Ovary (tissue), 7 donors: ENCODE measurements at regions not wholly inside any gene's neighbourhood (a gene's known extent, or its start where the extent isn't known, plus 50 kb on each side); places are given as distances from the start of the nearest gene placed in this dataset.

ENCODE experiments used
- DNase-seq, 5 donors: peaks; one replicate each; pipeline ENCODE4 v3.0.0-alpha.2; 2019 to 2020
- H3K27ac ChIP-seq, 2 donors: fragments of 200-600 bp; one replicate each; pipeline versions ENCODE4 v1.5.1 to v1.8.0; 2019 to 2022
- H3K27me3 ChIP-seq: fragments of 200-600 bp; one replicate; pipeline ENCODE4 v1.8.0; 2022
- H3K36me3 ChIP-seq: fragments of 200-600 bp; sonication (generic); one replicate; pipeline ENCODE4 v1.5.1; 2019
- H3K4me1 ChIP-seq: one replicate; pipeline ENCODE4 v1.8.1; 2013; ENCODE audit warnings: mild to moderate bottlenecking, moderate library complexity; ENCODE audit not compliant: insufficient read depth
- H3K4me3 ChIP-seq: fragments of 200-600 bp; sonication (generic); one replicate; pipeline ENCODE4 v1.5.1; 2017
- H3K9me3 ChIP-seq, 2 donors: fragments of 200-600 bp in 1 of 2; sonication (generic) in 1 of 2; one replicate each; pipeline versions ENCODE4 v1.5.1 to v1.8.1; 2013 to 2019; ENCODE audit warnings: mild to moderate bottlenecking in 1 of 2, moderate library complexity in 1 of 2
- EP300 ChIP-seq: sonication (generic); formaldehyde crosslinking; IDR thresholded peaks from one replicate; pipeline ENCODE4 v1.6.1; 2017; ENCODE audit warnings: antibody characterized with exemption
- POLR2A ChIP-seq: fragments of 450-650 bp; IDR thresholded peaks from one replicate; pipeline ENCODE4 v1.6.1; 2017; ENCODE audit warnings: antibody characterized with exemption, mild to moderate bottlenecking, moderate library complexity
- WGBS, 3 donors: extraction: QIAGEN DNeasy Blood & Tissue Kit in 1 of 3; methylation state at CpG; one replicate each; pipeline versions ENCODE4 v1.1.5 to v1.1.7; 2013 to 2017; 5-methylcytosine and 5-hydroxymethylcytosine counted together
- intact Hi-C, 4 donors: fragments of 100-400 bp; cut with DNase I; formaldehyde crosslinking; loops; one replicate each; pipeline versions ENCODE4 v1.11.0 to v1.15.1; 2022 to 2023
- TF ChIP-seq, protein P1 (sequence below), 3 donors: fragments of 450-650 bp in 2 of 3; fragments of 200-600 bp in 1 of 3; IDR thresholded peaks; one replicate each; pipeline versions ENCODE4 v1.5.1 to v1.8.0; 2016 to 2022; ENCODE audit warnings: antibody characterized with exemption in 3 of 3, mild to moderate bottlenecking in 1 of 3
- donor health status: DM: no; HTN: no; CAD: no; lungs with moderate emphysema.
- donor health status: DM: no; HTN: no; CAD: no.
- donor health status: Bipolar disorder and iron deficiency.
- donor health status: DM: no; HTN: no; CAD: no.
- donor health status: DM: yes; HTN: yes; CAD: no.

DNA sequence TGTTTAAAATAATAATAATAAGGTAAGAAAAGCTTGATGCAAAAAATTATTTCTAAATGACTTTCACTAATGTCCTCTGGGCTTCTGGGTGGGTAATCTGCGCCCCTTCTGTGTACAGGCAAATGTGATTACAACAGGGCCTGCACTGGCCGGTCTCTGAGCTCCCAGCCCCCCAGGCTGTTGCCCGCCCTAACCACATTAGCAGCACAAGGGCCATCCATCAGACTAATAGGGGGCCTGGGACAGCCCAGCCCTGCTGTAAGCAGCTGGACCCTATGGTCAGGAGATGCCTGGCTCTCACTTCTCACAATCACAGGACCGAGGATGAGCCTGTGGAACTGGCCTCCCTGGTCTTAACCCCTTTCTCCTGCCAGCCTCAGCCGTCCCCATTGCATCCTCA, 388.4 kb downstream of the BUD13 start:
- H3K4me1 ChIP-seq: no peaks in the 10 kb centered on the region
- H3K27ac ChIP-seq: no peak overlapping the region
- no peaks in the 10 kb centered on the region for H3K27me3 ChIP-seq
- no peak overlapping the region for H3K4me3 ChIP-seq
- TF ChIP-seq, protein P1, sequence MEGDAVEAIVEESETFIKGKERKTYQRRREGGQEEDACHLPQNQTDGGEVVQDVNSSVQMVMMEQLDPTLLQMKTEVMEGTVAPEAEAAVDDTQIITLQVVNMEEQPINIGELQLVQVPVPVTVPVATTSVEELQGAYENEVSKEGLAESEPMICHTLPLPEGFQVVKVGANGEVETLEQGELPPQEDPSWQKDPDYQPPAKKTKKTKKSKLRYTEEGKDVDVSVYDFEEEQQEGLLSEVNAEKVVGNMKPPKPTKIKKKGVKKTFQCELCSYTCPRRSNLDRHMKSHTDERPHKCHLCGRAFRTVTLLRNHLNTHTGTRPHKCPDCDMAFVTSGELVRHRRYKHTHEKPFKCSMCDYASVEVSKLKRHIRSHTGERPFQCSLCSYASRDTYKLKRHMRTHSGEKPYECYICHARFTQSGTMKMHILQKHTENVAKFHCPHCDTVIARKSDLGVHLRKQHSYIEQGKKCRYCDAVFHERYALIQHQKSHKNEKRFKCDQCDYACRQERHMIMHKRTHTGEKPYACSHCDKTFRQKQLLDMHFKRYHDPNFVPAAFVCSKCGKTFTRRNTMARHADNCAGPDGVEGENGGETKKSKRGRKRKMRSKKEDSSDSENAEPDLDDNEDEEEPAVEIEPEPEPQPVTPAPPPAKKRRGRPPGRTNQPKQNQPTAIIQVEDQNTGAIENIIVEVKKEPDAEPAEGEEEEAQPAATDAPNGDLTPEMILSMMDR (IDR thresholded peaks at IDR 0.05): no peak
- TF ChIP-seq POLR2A: no peak
- TF ChIP-seq EP300: no peak
- DNase-seq: no peak
- WGBS, 3 donors: 63 to 77% (median 65%) methylated on average over 5 of the region's 5 CpGs
- H3K36me3 ChIP-seq: no peaks in the 10 kb centered on the region
- intact Hi-C loops: no loop called here
- no peaks in the 10 kb centered on the region for H3K9me3 ChIP-seq

DNA sequence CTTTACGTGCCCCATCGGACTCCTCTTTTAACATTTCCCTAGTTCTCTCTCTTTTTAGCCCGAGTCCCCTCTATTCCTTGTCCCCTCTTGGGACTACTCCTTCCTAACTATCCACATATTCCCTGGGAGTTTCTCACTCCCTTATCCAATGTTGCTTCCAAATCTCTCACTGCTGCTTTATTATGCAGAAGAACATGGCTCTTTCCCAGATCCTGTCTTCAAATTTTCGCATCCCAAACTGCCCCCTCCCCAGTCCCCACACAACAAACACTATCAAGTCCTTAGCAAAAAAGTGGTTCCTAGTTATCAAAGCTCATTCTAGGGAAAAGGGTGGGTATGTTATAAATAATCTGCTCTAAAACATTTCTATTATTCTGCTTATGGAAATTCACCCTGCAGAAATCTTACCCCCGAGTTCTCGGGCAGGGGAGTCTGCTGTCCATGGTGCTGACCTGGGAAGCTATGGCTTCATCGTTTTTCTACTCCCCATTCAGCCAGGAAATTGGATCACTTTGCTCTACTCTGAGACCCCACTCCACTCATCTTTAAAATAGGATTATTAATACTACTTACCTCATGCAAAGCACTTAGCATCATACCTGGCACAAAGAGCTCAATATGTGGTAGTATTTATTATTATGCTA, 393.5 kb downstream of the BUD13 start:
- WGBS, 3 donors: 27 to 29% (median 27%) methylated on average over 7 of the region's 7 CpGs
- TF ChIP-seq EP300 (no peak), POLR2A (no peak)
- TF ChIP-seq, protein P1 (IDR thresholded peaks at IDR 0.05): no peak
- H3K4me3 ChIP-seq: no peak overlapping the region
- no peaks in the 10 kb centered on the region for H3K36me3 ChIP-seq
- DNase-seq: peak in 3 of 5 donors; percentile 40 to 53 (median 44)
- no peak overlapping the region for H3K27ac ChIP-seq
- intact Hi-C loops: no loop called here
- no peaks in the 10 kb centered on the region for H3K27me3 ChIP-seq
- H3K4me1 ChIP-seq: no peaks in the 10 kb centered on the region
- H3K9me3 ChIP-seq: no peaks in the 10 kb centered on the region

DNA sequence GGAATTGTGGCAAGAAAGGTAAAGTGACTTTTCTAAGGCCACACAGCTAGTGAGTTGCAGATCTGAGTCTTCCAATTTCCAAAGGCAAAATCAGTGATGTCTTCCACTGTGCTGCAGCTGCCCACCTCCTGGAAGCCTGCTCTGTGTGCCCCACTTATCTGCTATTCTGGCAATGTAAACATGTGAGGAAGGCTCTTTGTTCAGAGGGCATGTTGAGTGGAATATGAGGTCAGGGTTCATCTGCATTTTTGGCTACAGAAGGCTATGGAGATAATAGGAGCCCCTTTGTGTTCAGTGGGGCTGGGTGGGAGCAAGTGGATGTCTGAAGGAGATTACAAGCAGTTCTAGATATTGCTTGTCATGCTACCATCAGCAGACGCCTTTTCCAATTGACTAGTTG, 396.2 kb downstream of the BUD13 start:
- no peak for DNase-seq
- no peaks in the 10 kb centered on the region for H3K9me3 ChIP-seq
- TF ChIP-seq EP300 (no peak), POLR2A (no peak)
- TF ChIP-seq, protein P1 (IDR thresholded peaks at IDR 0.05): no peak
- H3K27me3 ChIP-seq: no peaks in the 10 kb centered on the region
- H3K36me3 ChIP-seq: no peaks in the 10 kb centered on the region
- WGBS, 3 donors: 20 to 42% (median 28%) methylated on average over 1 of the region's 1 CpG
- H3K4me3 ChIP-seq: no peak overlapping the region
- intact Hi-C loops: no loop called here
- no peak overlapping the region for H3K27ac ChIP-seq
- H3K4me1 ChIP-seq: no peaks in the 10 kb centered on the region

DNA sequence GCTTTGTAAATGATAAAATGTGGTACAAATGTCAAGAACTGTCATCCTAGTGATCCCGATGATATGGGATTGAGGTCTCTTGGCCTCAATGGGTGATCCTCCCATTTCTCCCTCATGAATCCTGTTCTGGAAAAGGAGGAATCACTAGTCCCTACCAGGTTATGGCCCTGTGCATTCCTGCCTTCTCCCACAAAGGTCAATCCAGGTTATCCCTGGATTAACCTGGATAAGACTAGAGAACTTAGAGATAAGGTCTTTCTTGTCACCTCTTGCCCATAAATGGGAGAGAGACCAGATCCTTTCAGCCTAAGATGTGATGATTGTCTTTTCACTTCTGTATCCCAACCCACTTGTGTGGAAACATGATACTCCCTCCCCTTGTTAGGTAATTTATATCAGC, 396.7 kb downstream of the BUD13 start:
- H3K27me3 ChIP-seq: no peaks in the 10 kb centered on the region
- intact Hi-C loops: no loop called here
- no peaks in the 10 kb centered on the region for H3K36me3 ChIP-seq
- no peak overlapping the region for H3K27ac ChIP-seq
- H3K4me3 ChIP-seq: no peak overlapping the region
- no peak for DNase-seq
- H3K9me3 ChIP-seq: no peaks in the 10 kb centered on the region
- no peak for TF ChIP-seq POLR2A
- no peak for TF ChIP-seq EP300
- TF ChIP-seq, protein P1 (IDR thresholded peaks at IDR 0.05): no peak
- 92 to 96% (median 96%) methylated on average over 1 of the region's 1 CpG for WGBS, 3 donors
- no peaks in the 10 kb centered on the region for H3K4me1 ChIP-seq
